SK-N-SH treated with all-trans-retinoic acid at 6 μM for 48 hours (cell line): ENCODE measurements at regions not wholly inside any gene's neighbourhood (a gene's known extent, or its start where the extent isn't known, plus 50 kb on each side); places are given as distances from the start of the nearest gene placed in this dataset.

ENCODE experiments used
- ATAC-seq: fragments of 200-7000 bp; cut with Tn5 transposase; 3 replicates; pipeline ENCODE4 v1.9.1; 2020; ENCODE audit warnings: mild to moderate bottlenecking, moderate library complexity
- ARNTL ChIP-seq: fragments of 450-650 bp; formaldehyde crosslinking; IDR thresholded peaks from 2 replicates; pipeline ENCODE4 v1.5.0; 2020; ENCODE audit warnings: low read depth, mild to moderate bottlenecking, moderate library complexity, borderline replicate concordance
- CSDC2 ChIP-seq: fragments of 250-450 bp; sonication (Bioruptor Pico); IDR thresholded peaks from 2 replicates; pipeline ENCODE4 v1.5.0; 2020; ENCODE audit warnings: mild to moderate bottlenecking, moderate library complexity
- ESRRG ChIP-seq: fragments of 250-450 bp; sonication (Bioruptor Pico); IDR thresholded peaks from 2 replicates; pipeline ENCODE4 v1.6.1; 2021; ENCODE audit warnings: mild to moderate bottlenecking
- ISL1 ChIP-seq: fragments of 250-450 bp; sonication (Bioruptor Pico); IDR thresholded peaks from 2 replicates; pipeline ENCODE4 v2.1.2; 2022; ENCODE audit warnings: mild to moderate bottlenecking, moderate library complexity
- OSR1 ChIP-seq: fragments of 250-450 bp; sonication (Bioruptor Pico); IDR thresholded peaks from 2 replicates; pipeline ENCODE4 v1.8.0; 2022; ENCODE audit warnings: moderate library complexity, mild to moderate bottlenecking, inconsistent platforms
- PPARA ChIP-seq: fragments of 250-450 bp; sonication (Bioruptor Pico); IDR thresholded peaks from 2 replicates; pipeline ENCODE4 v1.5.0; 2020; ENCODE audit warnings: mild to moderate bottlenecking, borderline replicate concordance
- RARB ChIP-seq: fragments of 250-450 bp; sonication (Bioruptor Pico); IDR thresholded peaks from 2 replicates; pipeline ENCODE4 v1.8.0; 2021; ENCODE audit warnings: mild to moderate bottlenecking, moderate library complexity
- SNAI2 ChIP-seq: fragments of 250-450 bp; sonication (Bioruptor Pico); IDR thresholded peaks from 2 replicates; pipeline ENCODE4 v1.5.0; 2020; ENCODE audit warnings: mild to moderate bottlenecking, moderate library complexity
- TCF4 ChIP-seq: fragments of 250-450 bp; sonication (Bioruptor Pico); IDR thresholded peaks from 2 replicates; pipeline ENCODE4 v1.8.0; 2021; ENCODE audit warnings: mild to moderate bottlenecking, moderate library complexity, borderline replicate concordance
- TOX ChIP-seq: fragments of 250-450 bp; sonication (Bioruptor Pico); IDR thresholded peaks from 2 replicates; pipeline ENCODE4 v1.8.0; 2021; ENCODE audit warnings: mild to moderate bottlenecking, moderate library complexity, borderline replicate concordance
- ZC3H10 ChIP-seq: fragments of 250-450 bp; sonication (Bioruptor Pico); IDR thresholded peaks from 2 replicates; pipeline ENCODE4 v1.5.1; 2021; ENCODE audit warnings: mild to moderate bottlenecking, moderate library complexity
- ZFP3 ChIP-seq: fragments of 250-450 bp; sonication (Bioruptor Pico); IDR thresholded peaks from 2 replicates; pipeline ENCODE4 v1.5.0; 2020; ENCODE audit warnings: mild to moderate bottlenecking, moderate library complexity
- ZFP30 ChIP-seq: fragments of 450-650 bp; formaldehyde crosslinking; IDR thresholded peaks from 2 replicates; pipeline ENCODE4 v1.5.0; 2022; ENCODE audit warnings: mild to moderate bottlenecking, moderate library complexity
- ZNF565 ChIP-seq: fragments of 450-650 bp; formaldehyde crosslinking; conservative IDR thresholded peaks from 2 replicates; pipeline ENCODE4 v1.5.0; 2020; ENCODE audit warnings: low read depth, mild to moderate bottlenecking, moderate library complexity
- ZNF70 ChIP-seq: fragments of 450-650 bp; formaldehyde crosslinking; IDR thresholded peaks from 2 replicates; pipeline ENCODE4 v1.5.0; 2020; ENCODE audit warnings: mild to moderate bottlenecking, moderate library complexity
- ZNF8 ChIP-seq: fragments of 450-650 bp; formaldehyde crosslinking; IDR thresholded peaks from 2 replicates; pipeline ENCODE4 v1.5.0; 2020; ENCODE audit warnings: mild to moderate bottlenecking, moderate library complexity
- TF ChIP-seq, protein P1 (sequence below): fragments of 250-450 bp; sonication (Bioruptor Pico); IDR thresholded peaks from 2 replicates; pipeline ENCODE4 v1.5.1; 2021; ENCODE audit warnings: mild to moderate bottlenecking, moderate library complexity
- TF ChIP-seq, protein P2 (sequence below): fragments of 250-450 bp; sonication (Bioruptor Pico); IDR thresholded peaks from 2 replicates; pipeline ENCODE4 v1.8.0; 2021; ENCODE audit warnings: low read depth, mild to moderate bottlenecking, moderate library complexity, borderline replicate concordance
- TF ChIP-seq, protein P3 (sequence below): fragments of 250-450 bp; sonication (Bioruptor Pico); IDR thresholded peaks from 2 replicates; pipeline ENCODE4 v1.5.1; 2020; ENCODE audit warnings: low read depth, mild to moderate bottlenecking, moderate library complexity
- TF ChIP-seq, protein P4 (sequence below): fragments of 250-450 bp; sonication (Bioruptor Pico); IDR thresholded peaks from 2 replicates; pipeline ENCODE4 v1.5.0; 2020; ENCODE audit warnings: mild to moderate bottlenecking, moderate library complexity
- TF ChIP-seq, protein P5 (sequence below): fragments of 250-450 bp; sonication (Bioruptor Pico); IDR thresholded peaks from 2 replicates; pipeline ENCODE4 v1.8.0; 2020; ENCODE audit warnings: mild to moderate bottlenecking, moderate library complexity, borderline replicate concordance

DNA sequence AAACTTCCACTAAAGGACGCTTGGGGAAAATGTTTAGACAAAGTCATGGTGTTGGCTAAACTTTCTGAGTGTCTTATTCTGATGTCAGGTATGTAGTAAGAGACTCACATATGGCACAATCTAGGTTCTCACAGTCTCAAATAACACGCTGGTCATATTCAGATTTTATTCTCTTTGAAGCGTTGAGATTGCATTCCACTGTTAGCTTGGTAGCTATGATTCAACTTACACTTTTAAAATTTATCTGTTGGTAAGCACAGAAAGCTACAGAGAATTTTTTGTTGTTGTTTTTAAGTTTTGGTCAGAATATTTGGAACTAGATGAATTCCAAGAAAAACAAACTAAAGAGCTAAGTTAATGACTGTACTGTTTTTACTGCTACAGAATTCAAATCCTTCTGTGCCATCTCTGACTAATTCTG is 126.7 kb downstream of the PRRX1 start:
- TF ChIP-seq, protein P1, sequence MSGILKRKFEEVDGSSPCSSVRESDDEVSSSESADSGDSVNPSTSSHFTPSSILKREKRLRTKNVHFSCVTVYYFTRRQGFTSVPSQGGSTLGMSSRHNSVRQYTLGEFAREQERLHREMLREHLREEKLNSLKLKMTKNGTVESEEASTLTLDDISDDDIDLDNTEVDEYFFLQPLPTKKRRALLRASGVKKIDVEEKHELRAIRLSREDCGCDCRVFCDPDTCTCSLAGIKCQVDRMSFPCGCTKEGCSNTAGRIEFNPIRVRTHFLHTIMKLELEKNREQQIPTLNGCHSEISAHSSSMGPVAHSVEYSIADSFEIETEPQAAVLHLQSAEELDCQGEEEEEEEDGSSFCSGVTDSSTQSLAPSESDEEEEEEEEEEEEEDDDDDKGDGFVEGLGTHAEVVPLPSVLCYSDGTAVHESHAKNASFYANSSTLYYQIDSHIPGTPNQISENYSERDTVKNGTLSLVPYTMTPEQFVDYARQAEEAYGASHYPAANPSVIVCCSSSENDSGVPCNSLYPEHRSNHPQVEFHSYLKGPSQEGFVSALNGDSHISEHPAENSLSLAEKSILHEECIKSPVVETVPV (CRISPR knock-in tag) = no peak
- TF ChIP-seq ZNF565 = no peak
- no peak for TF ChIP-seq PPARA
- TF ChIP-seq RARB (CRISPR knock-in tag) = no peak
- no peak for TF ChIP-seq ISL1 (CRISPR knock-in tag)
- TF ChIP-seq OSR1 (CRISPR knock-in tag) = no peak
- no peak for TF ChIP-seq CSDC2 (CRISPR knock-in tag)
- TF ChIP-seq, protein P2, sequence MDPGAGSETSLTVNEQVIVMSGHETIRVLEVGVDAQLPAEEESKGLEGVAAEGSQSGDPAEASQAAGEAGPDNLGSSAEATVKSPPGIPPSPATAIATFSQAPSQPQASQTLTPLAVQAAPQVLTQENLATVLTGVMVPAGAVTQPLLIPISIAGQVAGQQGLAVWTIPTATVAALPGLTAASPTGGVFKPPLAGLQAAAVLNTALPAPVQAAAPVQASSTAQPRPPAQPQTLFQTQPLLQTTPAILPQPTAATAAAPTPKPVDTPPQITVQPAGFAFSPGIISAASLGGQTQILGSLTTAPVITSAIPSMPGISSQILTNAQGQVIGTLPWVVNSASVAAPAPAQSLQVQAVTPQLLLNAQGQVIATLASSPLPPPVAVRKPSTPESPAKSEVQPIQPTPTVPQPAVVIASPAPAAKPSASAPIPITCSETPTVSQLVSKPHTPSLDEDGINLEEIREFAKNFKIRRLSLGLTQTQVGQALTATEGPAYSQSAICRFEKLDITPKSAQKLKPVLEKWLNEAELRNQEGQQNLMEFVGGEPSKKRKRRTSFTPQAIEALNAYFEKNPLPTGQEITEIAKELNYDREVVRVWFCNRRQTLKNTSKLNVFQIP (CRISPR knock-in tag) = no peak
- TF ChIP-seq ZFP30 (CRISPR knock-in tag) = no peak
- no peak for TF ChIP-seq TCF4 (CRISPR knock-in tag)
- TF ChIP-seq ZNF8 = no peak
- TF ChIP-seq, protein P3, sequence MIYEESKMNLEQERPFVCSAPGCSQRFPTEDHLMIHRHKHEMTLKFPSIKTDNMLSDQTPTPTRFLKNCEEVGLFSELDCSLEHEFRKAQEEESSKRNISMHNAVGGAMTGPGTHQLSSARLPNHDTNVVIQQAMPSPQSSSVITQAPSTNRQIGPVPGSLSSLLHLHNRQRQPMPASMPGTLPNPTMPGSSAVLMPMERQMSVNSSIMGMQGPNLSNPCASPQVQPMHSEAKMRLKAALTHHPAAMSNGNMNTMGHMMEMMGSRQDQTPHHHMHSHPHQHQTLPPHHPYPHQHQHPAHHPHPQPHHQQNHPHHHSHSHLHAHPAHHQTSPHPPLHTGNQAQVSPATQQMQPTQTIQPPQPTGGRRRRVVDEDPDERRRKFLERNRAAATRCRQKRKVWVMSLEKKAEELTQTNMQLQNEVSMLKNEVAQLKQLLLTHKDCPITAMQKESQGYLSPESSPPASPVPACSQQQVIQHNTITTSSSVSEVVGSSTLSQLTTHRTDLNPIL (CRISPR knock-in tag) = no peak
- TF ChIP-seq SNAI2 = no peak
- no peak for TF ChIP-seq ARNTL
- TF ChIP-seq, protein P4, sequence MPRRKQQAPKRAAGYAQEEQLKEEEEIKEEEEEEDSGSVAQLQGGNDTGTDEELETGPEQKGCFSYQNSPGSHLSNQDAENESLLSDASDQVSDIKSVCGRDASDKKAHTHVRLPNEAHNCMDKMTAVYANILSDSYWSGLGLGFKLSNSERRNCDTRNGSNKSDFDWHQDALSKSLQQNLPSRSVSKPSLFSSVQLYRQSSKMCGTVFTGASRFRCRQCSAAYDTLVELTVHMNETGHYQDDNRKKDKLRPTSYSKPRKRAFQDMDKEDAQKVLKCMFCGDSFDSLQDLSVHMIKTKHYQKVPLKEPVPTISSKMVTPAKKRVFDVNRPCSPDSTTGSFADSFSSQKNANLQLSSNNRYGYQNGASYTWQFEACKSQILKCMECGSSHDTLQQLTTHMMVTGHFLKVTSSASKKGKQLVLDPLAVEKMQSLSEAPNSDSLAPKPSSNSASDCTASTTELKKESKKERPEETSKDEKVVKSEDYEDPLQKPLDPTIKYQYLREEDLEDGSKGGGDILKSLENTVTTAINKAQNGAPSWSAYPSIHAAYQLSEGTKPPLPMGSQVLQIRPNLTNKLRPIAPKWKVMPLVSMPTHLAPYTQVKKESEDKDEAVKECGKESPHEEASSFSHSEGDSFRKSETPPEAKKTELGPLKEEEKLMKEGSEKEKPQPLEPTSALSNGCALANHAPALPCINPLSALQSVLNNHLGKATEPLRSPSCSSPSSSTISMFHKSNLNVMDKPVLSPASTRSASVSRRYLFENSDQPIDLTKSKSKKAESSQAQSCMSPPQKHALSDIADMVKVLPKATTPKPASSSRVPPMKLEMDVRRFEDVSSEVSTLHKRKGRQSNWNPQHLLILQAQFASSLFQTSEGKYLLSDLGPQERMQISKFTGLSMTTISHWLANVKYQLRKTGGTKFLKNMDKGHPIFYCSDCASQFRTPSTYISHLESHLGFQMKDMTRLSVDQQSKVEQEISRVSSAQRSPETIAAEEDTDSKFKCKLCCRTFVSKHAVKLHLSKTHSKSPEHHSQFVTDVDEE = no peak
- no peak for TF ChIP-seq ESRRG (CRISPR knock-in tag)
- no peak for TF ChIP-seq TOX (CRISPR knock-in tag)
- TF ChIP-seq, all 23 proteins: peak for 0
- ATAC-seq = peak; percentile 53

DNA sequence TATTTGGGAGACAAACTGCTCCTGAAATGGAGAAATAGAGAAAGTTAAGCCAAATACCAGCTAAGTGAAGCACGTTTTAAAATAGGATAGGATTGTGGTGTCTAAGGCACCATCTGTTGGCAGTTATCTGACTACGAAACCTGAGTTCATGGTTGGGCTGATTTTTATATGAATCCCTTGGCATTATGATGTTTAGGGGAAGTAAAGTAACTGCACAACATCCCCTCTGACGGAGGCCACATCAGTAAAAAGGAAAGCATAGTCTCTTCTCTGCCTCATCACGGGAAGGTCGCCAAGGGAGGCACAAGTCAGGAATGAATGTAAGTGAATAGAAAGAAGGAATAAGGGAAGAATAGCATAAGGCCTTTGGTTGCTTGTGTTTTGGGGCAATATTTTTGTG is 128.0 kb downstream of the PRRX1 start:
- no peak for TF ChIP-seq ZFP3 (CRISPR knock-in tag)
- no peak for TF ChIP-seq ZNF565
- no peak for TF ChIP-seq ARNTL
- TF ChIP-seq ZC3H10 (CRISPR knock-in tag) = no peak
- TF ChIP-seq SNAI2 = no peak
- TF ChIP-seq ZFP30 (CRISPR knock-in tag) = no peak
- TF ChIP-seq, protein P4 = no peak
- TF ChIP-seq, protein P3 (CRISPR knock-in tag) = no peak
- TF ChIP-seq, protein P5, sequence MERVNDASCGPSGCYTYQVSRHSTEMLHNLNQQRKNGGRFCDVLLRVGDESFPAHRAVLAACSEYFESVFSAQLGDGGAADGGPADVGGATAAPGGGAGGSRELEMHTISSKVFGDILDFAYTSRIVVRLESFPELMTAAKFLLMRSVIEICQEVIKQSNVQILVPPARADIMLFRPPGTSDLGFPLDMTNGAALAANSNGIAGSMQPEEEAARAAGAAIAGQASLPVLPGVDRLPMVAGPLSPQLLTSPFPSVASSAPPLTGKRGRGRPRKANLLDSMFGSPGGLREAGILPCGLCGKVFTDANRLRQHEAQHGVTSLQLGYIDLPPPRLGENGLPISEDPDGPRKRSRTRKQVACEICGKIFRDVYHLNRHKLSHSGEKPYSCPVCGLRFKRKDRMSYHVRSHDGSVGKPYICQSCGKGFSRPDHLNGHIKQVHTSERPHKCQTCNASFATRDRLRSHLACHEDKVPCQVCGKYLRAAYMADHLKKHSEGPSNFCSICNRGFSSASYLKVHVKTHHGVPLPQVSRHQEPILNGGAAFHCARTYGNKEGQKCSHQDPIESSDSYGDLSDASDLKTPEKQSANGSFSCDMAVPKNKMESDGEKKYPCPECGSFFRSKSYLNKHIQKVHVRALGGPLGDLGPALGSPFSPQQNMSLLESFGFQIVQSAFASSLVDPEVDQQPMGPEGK (CRISPR knock-in tag) = no peak
- TF ChIP-seq OSR1 (CRISPR knock-in tag) = no peak
- no peak for TF ChIP-seq TCF4 (CRISPR knock-in tag)
- TF ChIP-seq CSDC2 (CRISPR knock-in tag) = no peak
- no peak for TF ChIP-seq ISL1 (CRISPR knock-in tag)
- TF ChIP-seq, protein P1 (CRISPR knock-in tag) = no peak
- no peak for TF ChIP-seq PPARA
- TF ChIP-seq, protein P2 (CRISPR knock-in tag) = no peak; the same call in 1 of the 2 replicates
- TF ChIP-seq ZNF70 (CRISPR knock-in tag) = no peak
- peak; percentile 82 for ATAC-seq
